Keratinocyte (primary cell): ENCODE measurements at regions not wholly inside any gene's neighbourhood (a gene's known extent, or its start where the extent isn't known, plus 50 kb on each side); places are given as distances from the start of the nearest gene placed in this dataset.

Experiments used
- EZH2 ChIP-seq: IDR thresholded peaks from one replicate; pipeline ENCODE4 v1.6.1; 2012; ENCODE audit warnings: inconsistent platforms, mild to moderate bottlenecking, low read length, moderate library complexity
- TF ChIP-seq, protein P1 (sequence below), 3 experiments: IDR thresholded peaks in 1 of 3; conservative IDR thresholded peaks in 1 of 3; optimal IDR thresholded peaks in 1 of 3; 2 replicates in 2 of 3; 3 replicates in 1 of 3; pipeline versions ENCODE3 to v1.5.1; 2011; ENCODE audit warnings: low read length in 3 of 3, mild to moderate bottlenecking in 3 of 3, moderate library complexity in 2 of 3, control low read depth in 1 of 3, inconsistent platforms in 1 of 3; ENCODE audit not compliant: insufficient read depth in 2 of 3; ENCODE audit errors: extremely low read depth in 1 of 3

DNA sequence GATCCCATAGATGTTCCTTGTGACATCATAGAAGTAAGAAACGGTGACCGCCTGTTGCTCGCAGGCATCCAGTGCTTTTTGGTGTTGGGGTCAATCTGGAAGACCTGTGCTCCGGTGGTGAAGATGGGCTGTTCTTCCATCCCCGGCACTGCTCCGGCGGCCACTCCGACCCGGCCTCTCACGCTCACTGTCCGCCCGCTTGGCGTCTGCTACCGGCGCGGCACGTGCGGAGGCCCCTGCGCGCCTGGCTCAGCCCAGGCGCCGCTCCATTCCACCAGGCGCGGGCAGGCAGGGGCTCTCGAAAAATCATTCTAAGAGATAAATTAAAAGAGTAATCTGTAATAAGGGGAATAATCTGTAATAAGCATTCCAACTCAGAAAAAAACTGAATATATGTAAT is 934.5 kb downstream of the TMEM121 start:
- no peak for TF ChIP-seq EZH2
- TF ChIP-seq, protein P1, sequence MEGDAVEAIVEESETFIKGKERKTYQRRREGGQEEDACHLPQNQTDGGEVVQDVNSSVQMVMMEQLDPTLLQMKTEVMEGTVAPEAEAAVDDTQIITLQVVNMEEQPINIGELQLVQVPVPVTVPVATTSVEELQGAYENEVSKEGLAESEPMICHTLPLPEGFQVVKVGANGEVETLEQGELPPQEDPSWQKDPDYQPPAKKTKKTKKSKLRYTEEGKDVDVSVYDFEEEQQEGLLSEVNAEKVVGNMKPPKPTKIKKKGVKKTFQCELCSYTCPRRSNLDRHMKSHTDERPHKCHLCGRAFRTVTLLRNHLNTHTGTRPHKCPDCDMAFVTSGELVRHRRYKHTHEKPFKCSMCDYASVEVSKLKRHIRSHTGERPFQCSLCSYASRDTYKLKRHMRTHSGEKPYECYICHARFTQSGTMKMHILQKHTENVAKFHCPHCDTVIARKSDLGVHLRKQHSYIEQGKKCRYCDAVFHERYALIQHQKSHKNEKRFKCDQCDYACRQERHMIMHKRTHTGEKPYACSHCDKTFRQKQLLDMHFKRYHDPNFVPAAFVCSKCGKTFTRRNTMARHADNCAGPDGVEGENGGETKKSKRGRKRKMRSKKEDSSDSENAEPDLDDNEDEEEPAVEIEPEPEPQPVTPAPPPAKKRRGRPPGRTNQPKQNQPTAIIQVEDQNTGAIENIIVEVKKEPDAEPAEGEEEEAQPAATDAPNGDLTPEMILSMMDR (optimal IDR thresholded peaks at IDR 0.05 in 1 of 3, IDR thresholded peaks at IDR 0.05 in 1 of 3, conservative IDR thresholded peaks at IDR 0.05 in 1 of 3; ENCODE audit: extremely low read depth in 1 of 3, insufficient read depth in 2 of 3, low read length in 3 of 3), result no peak
